ENCODE measurements at regions not wholly inside any gene's neighbourhood (a gene's known extent, or its start where the extent isn't known, plus 50 kb on each side); places are given as distances from the start of the nearest gene placed in this dataset.

- in situ Hi-C loops (cut with MboI) (no loop called here), intact Hi-C loops (cut with micrococcal nuclease) (no loop called here)
- H3K79me2 ChIP-seq (ENCODE audit: control insufficient read depth, insufficient read depth, low read length) = no peaks in the 10 kb centered on the region
- WGBS (ENCODE audit: insufficient coverage, low coverage, missing lambda C conversion rate) = 4% methylated on average over 6 of the region's 6 CpGs
- no TSS peak for BruUV-seq (replicated peaks)
- H3K4me2 ChIP-seq (ENCODE audit: insufficient read depth, low read length) = no peak overlapping the region
- no peaks in the 10 kb centered on the region for H3K9me1 ChIP-seq (ENCODE audit: control insufficient read depth, insufficient read depth, low read length)
- no peak overlapping the region for H3K27ac ChIP-seq (ENCODE audit: extremely low read depth, low read depth, low read length)
- H2AFZ ChIP-seq (ENCODE audit: low read depth, low read length) = no peak overlapping the region
- H4K20me1 ChIP-seq (replicated peaks; ENCODE audit: control insufficient read depth, insufficient read depth, low read length) = no peaks in the 10 kb centered on the region
- no peaks in the 10 kb centered on the region for H3K9me3 ChIP-seq (replicated peaks; ENCODE audit: control insufficient read depth, insufficient read depth, low read depth, low read length)
- no peaks in the 10 kb centered on the region for H3K4me1 ChIP-seq (replicated peaks in 1 of 2; ENCODE audit: control insufficient read depth in 2 of 2, insufficient read depth in 2 of 2, low read length in 2 of 2)
- no peak for ATAC-seq
- H3K4me3 ChIP-seq = no peak overlapping the region
- 0 out of 5 replicates have a peak, but pooled peaks cover 0 to 10% of the 10 kb centered on the region in 2 experiments for H3K27me3 ChIP-seq (ENCODE audit: control insufficient read depth in 2 of 2, insufficient read depth in 2 of 2, low read length in 2 of 2)
- DNase-seq (ENCODE audit: extremely low read depth in 1 of 4, low spot score in 3 of 4) = no peak
- POLR2A ChIA-PET = no interaction called here
- FAIRE-seq = no peak
- no peak overlapping the region for H3K9ac ChIP-seq (ENCODE audit: insufficient read depth in 1 of 2, low read depth in 2 of 2, low read length in 2 of 2)
- CTCF ChIA-PET (ENCODE audit: low intra/inter-chr PET ratio) = no interaction called here
- no peaks in the 10 kb centered on the region for H3K36me3 ChIP-seq (ENCODE audit: control insufficient read depth, insufficient read depth, low read length)
- no peak for TF ChIP-seq ZNF124 (CRISPR knock-in tag; IDR thresholded peaks at IDR 0.05)
- no peak for TF ChIP-seq E2F4 (CRISPR knock-in tag; IDR thresholded peaks at IDR 0.05; ENCODE audit: low read depth)
- no peak for TF ChIP-seq ZNF717 (CRISPR knock-in tag; IDR thresholded peaks at IDR 0.05)
- no peak for TF ChIP-seq RFX7 (CRISPR knock-in tag; IDR thresholded peaks at IDR 0.05)
- TF ChIP-seq ZNF408 (CRISPR knock-in tag; IDR thresholded peaks at IDR 0.05; ENCODE audit: low read depth) = no peak
- no peak for TF ChIP-seq ZBTB33 (CRISPR knock-in tag; IDR thresholded peaks at IDR 0.05)
- TF ChIP-seq EWSR1 (IDR thresholded peaks at IDR 0.05; ENCODE audit: borderline replicate concordance, low read depth, partially characterized antibody) = no peak
- TF ChIP-seq RFX5 (IDR thresholded peaks at IDR 0.05; ENCODE audit: low read depth, low read length) = no peak
- no peak for TF ChIP-seq CAMTA2 (CRISPR knock-in tag; conservative IDR thresholded peaks at IDR 0.05)
- TF ChIP-seq ZNF263 (CRISPR knock-in tag; IDR thresholded peaks at IDR 0.05; ENCODE audit: borderline replicate concordance) = no peak
- no peak for TF ChIP-seq WHSC1 (IDR thresholded peaks at IDR 0.05; ENCODE audit: low read length)
- no peak for TF ChIP-seq BRF1 (IDR thresholded peaks at IDR 0.05; ENCODE audit: borderline replicate concordance, extremely low read depth, insufficient read length)
- TF ChIP-seq ZNF518B (CRISPR knock-in tag; IDR thresholded peaks at IDR 0.05) = no peak
- no peak for TF ChIP-seq ZNF696 (CRISPR knock-in tag; conservative IDR thresholded peaks at IDR 0.05)
- TF ChIP-seq MYNN (IDR thresholded peaks at IDR 0.05) = no peak
- no peak for TF ChIP-seq MYNN (CRISPR knock-in tag; IDR thresholded peaks at IDR 0.05)
Observed at GRCh38 chr12:114046236-114046998, 80.3 kb upstream of the RBM19 start.
